ENCODE measurements at regions not wholly inside any gene's neighbourhood (a gene's known extent, or its start where the extent isn't known, plus 50 kb on each side); places are given as distances from the start of the nearest gene placed in this dataset.

- no peaks in the 10 kb centered on the region for H3K79me1 ChIP-seq (ENCODE audit: low read depth, low read length)
- H3K18ac ChIP-seq (ENCODE audit: low read length) = no peak overlapping the region
- no peak for DNase-seq (ENCODE audit: low spot score)
- no peak overlapping the region for H2BK12ac ChIP-seq (ENCODE audit: low read length)
- H3K27me3 ChIP-seq (ENCODE audit: control insufficient read depth in 3 of 3, insufficient read depth in 3 of 3, low read depth in 1 of 3, low read length in 3 of 3) = peaks cover 0 to 13% (median 0%) of the 10 kb centered on the region in 3 experiments
- no peak overlapping the region for H3K9ac ChIP-seq (ENCODE audit: low read depth, low read length, poor library complexity)
- no peak overlapping the region for H2AFZ ChIP-seq (ENCODE audit: low read length)
- no peak overlapping the region for H3K4me2 ChIP-seq (ENCODE audit: insufficient read depth, low read length, poor library complexity, severe bottlenecking)
- no peak overlapping the region for H4K8ac ChIP-seq (ENCODE audit: low read depth, low read length)
- no peak overlapping the region for H2BK5ac ChIP-seq (ENCODE audit: low read length)
- no peak overlapping the region for H3K27ac ChIP-seq (replicated peaks; ENCODE audit: low read length)
- no peak overlapping the region for H2BK15ac ChIP-seq (ENCODE audit: low read length)
- H3K14ac ChIP-seq (ENCODE audit: low read length) = no peak overlapping the region
- H3K4ac ChIP-seq (ENCODE audit: low read length) = no peak overlapping the region
- no peak overlapping the region for H3K23ac ChIP-seq (ENCODE audit: low read depth, low read length, poor library complexity)
- no peak overlapping the region for H3K4me3 ChIP-seq (ENCODE audit: low read length in 2 of 2)
- H3K36me3 ChIP-seq (replicated peaks in 1 of 2; ENCODE audit: control insufficient read depth in 2 of 2, insufficient read depth in 2 of 2, low read length in 2 of 2) = no peaks in the 10 kb centered on the region
- H3K9me3 ChIP-seq (replicated peaks in 1 of 2; ENCODE audit: control insufficient read depth in 2 of 2, insufficient read depth in 1 of 2, low read depth in 1 of 2, low read length in 2 of 2) = no peaks in the 10 kb centered on the region
- WGBS, 2 donors (ENCODE audit: extremely low coverage in 2 of 2, insufficient read length in 2 of 2, insufficient replicate concordance in 1 of 2) = no CpG with 5 or more reads among the region's 6 CpGs
- H2AK5ac ChIP-seq (ENCODE audit: low read depth, low read length) = no peak overlapping the region
- no peak overlapping the region for H4K91ac ChIP-seq (ENCODE audit: low read depth, low read length, poor library complexity)
- peaks cover 0 to 6% of the 10 kb centered on the region in 2 donors for H3K4me1 ChIP-seq (ENCODE audit: control insufficient read depth in 2 of 2, insufficient read depth in 1 of 2, low read depth in 1 of 2, low read length in 2 of 2)
- H2BK120ac ChIP-seq (ENCODE audit: low read depth, low read length) = no peak overlapping the region
These were observed 94.4 kb upstream of the VRK1 start for GRCh38 chr14:96702831-96703230.

- no peak overlapping the region for H2BK12ac ChIP-seq (ENCODE audit: low read length)
- H4K8ac ChIP-seq (ENCODE audit: low read depth, low read length) = no peak overlapping the region
- DNase-seq (ENCODE audit: low spot score) = no peak
- H3K23ac ChIP-seq (ENCODE audit: low read depth, low read length, poor library complexity) = no peak overlapping the region
- H3K4me3 ChIP-seq (ENCODE audit: low read length in 2 of 2) = no peak overlapping the region
- H3K4me1 ChIP-seq (ENCODE audit: control insufficient read depth in 2 of 2, insufficient read depth in 1 of 2, low read depth in 1 of 2, low read length in 2 of 2) = peaks cover 0 to 4% of the 10 kb centered on the region in 2 donors
- no peak overlapping the region for H2BK5ac ChIP-seq (ENCODE audit: low read length)
- H3K36me3 ChIP-seq (replicated peaks in 1 of 2; ENCODE audit: control insufficient read depth in 2 of 2, insufficient read depth in 2 of 2, low read length in 2 of 2) = no peaks in the 10 kb centered on the region
- no peak overlapping the region for H3K18ac ChIP-seq (ENCODE audit: low read length)
- no peak overlapping the region for H3K9ac ChIP-seq (ENCODE audit: low read depth, low read length, poor library complexity)
- H3K4me2 ChIP-seq (ENCODE audit: insufficient read depth, low read length, poor library complexity, severe bottlenecking) = no peak overlapping the region
- no peaks in the 10 kb centered on the region for H3K9me3 ChIP-seq (replicated peaks in 1 of 2; ENCODE audit: control insufficient read depth in 2 of 2, insufficient read depth in 1 of 2, low read depth in 1 of 2, low read length in 2 of 2)
- no peak overlapping the region for H4K91ac ChIP-seq (ENCODE audit: low read depth, low read length, poor library complexity)
- no peak overlapping the region for H3K4ac ChIP-seq (ENCODE audit: low read length)
- H2BK120ac ChIP-seq (ENCODE audit: low read depth, low read length) = no peak overlapping the region
- no peak overlapping the region for H3K27ac ChIP-seq (replicated peaks; ENCODE audit: low read length)
- no peak overlapping the region for H2AFZ ChIP-seq (ENCODE audit: low read length)
- WGBS, 2 donors (ENCODE audit: extremely low coverage in 2 of 2, insufficient read length in 2 of 2, insufficient replicate concordance in 1 of 2) = no CpG with 5 or more reads among the region's 10 CpGs
- no peak overlapping the region for H3K14ac ChIP-seq (ENCODE audit: low read length)
- no peaks in the 10 kb centered on the region for H3K79me1 ChIP-seq (ENCODE audit: low read depth, low read length)
- H3K27me3 ChIP-seq (ENCODE audit: control insufficient read depth in 3 of 3, insufficient read depth in 3 of 3, low read depth in 1 of 3, low read length in 3 of 3) = peaks cover 0 to 19% (median 3%) of the 10 kb centered on the region in 3 experiments
- H2BK15ac ChIP-seq (ENCODE audit: low read length) = no peak overlapping the region
- H2AK5ac ChIP-seq (ENCODE audit: low read depth, low read length) = no peak overlapping the region
These were observed 91.6 kb upstream of the VRK1 start for GRCh38 chr14:96705422-96706092.

- WGBS, 2 donors (ENCODE audit: extremely low coverage in 2 of 2, insufficient read length in 2 of 2, insufficient replicate concordance in 1 of 2) = no CpG with 5 or more reads among the region's 4 CpGs
- H3K4ac ChIP-seq (ENCODE audit: low read length) = no peak overlapping the region
- no peak overlapping the region for H3K4me3 ChIP-seq (ENCODE audit: low read length in 2 of 2)
- H2BK15ac ChIP-seq (ENCODE audit: low read length) = no peak overlapping the region
- H2AFZ ChIP-seq (ENCODE audit: low read length) = no peak overlapping the region
- no peak overlapping the region for H4K8ac ChIP-seq (ENCODE audit: low read depth, low read length)
- H3K4me2 ChIP-seq (ENCODE audit: insufficient read depth, low read length, poor library complexity, severe bottlenecking) = no peak overlapping the region
- H3K79me1 ChIP-seq (ENCODE audit: low read depth, low read length) = no peaks in the 10 kb centered on the region
- H3K27ac ChIP-seq (replicated peaks; ENCODE audit: low read length) = no peak overlapping the region
- no peak overlapping the region for H2AK5ac ChIP-seq (ENCODE audit: low read depth, low read length)
- H2BK5ac ChIP-seq (ENCODE audit: low read length) = no peak overlapping the region
- H3K9ac ChIP-seq (ENCODE audit: low read depth, low read length, poor library complexity) = no peak overlapping the region
- H3K23ac ChIP-seq (ENCODE audit: low read depth, low read length, poor library complexity) = no peak overlapping the region
- no peak overlapping the region for H4K91ac ChIP-seq (ENCODE audit: low read depth, low read length, poor library complexity)
- no peak overlapping the region for H2BK12ac ChIP-seq (ENCODE audit: low read length)
- H3K4me1 ChIP-seq (ENCODE audit: control insufficient read depth in 2 of 2, insufficient read depth in 1 of 2, low read depth in 1 of 2, low read length in 2 of 2) = peaks cover 0 to 6% of the 10 kb centered on the region in 2 donors
- H3K36me3 ChIP-seq (replicated peaks in 1 of 2; ENCODE audit: control insufficient read depth in 2 of 2, insufficient read depth in 2 of 2, low read length in 2 of 2) = no peaks in the 10 kb centered on the region
- H3K18ac ChIP-seq (ENCODE audit: low read length) = no peak overlapping the region
- H2BK120ac ChIP-seq (ENCODE audit: low read depth, low read length) = no peak overlapping the region
- peaks cover 0 to 22% (median 3%) of the 10 kb centered on the region in 3 experiments for H3K27me3 ChIP-seq (ENCODE audit: control insufficient read depth in 3 of 3, insufficient read depth in 3 of 3, low read depth in 1 of 3, low read length in 3 of 3)
- DNase-seq (ENCODE audit: low spot score) = no peak
- H3K14ac ChIP-seq (ENCODE audit: low read length) = no peak overlapping the region
- H3K9me3 ChIP-seq (replicated peaks in 1 of 2; ENCODE audit: control insufficient read depth in 2 of 2, insufficient read depth in 1 of 2, low read depth in 1 of 2, low read length in 2 of 2) = no peaks in the 10 kb centered on the region
These were observed 90.3 kb upstream of the VRK1 start for GRCh38 chr14:96706893-96707292.

DNA sequence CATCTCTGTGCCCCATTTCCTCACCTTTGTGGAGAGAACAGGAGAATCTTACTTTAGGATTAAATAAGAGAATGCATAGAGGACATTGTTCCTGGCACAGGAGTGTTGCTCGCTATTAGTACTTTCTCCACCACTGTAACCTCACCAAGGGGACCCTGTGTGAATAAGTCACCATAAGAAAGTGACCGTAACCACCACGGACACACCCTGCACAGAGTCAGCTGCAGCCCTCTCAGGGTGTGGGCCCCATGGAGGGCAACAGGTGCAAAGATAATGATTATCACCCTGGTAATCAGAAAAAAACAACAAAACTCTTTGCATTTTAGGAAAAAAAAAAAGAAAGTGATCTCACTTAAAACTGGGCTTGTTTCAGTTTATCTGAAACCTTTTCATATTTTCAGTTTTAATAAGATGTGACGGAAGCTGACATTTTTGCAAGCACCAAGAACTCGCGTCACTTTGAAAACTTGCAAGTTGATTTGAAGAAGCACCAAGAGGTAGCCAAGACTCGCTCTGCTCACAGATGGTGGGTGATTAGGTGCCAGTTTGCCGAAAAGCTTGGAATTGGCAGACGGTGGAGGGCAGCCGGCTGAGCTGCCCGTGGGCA lies 87.0 kb upstream of the VRK1 start:
- H3K36me3 ChIP-seq (replicated peaks in 1 of 2; ENCODE audit: control insufficient read depth in 2 of 2, insufficient read depth in 2 of 2, low read length in 2 of 2) = no peaks in the 10 kb centered on the region
- no peak overlapping the region for H3K4me2 ChIP-seq (ENCODE audit: insufficient read depth, low read length, poor library complexity, severe bottlenecking)
- H3K27ac ChIP-seq (replicated peaks; ENCODE audit: low read length) = no peak overlapping the region
- no peak overlapping the region for H2AFZ ChIP-seq (ENCODE audit: low read length)
- peaks cover 0 to 4% of the 10 kb centered on the region in 2 donors for H3K4me1 ChIP-seq (ENCODE audit: control insufficient read depth in 2 of 2, insufficient read depth in 1 of 2, low read depth in 1 of 2, low read length in 2 of 2)
- H2BK12ac ChIP-seq (ENCODE audit: low read length) = no peak overlapping the region
- no peaks in the 10 kb centered on the region for H3K9me3 ChIP-seq (replicated peaks in 1 of 2; ENCODE audit: control insufficient read depth in 2 of 2, insufficient read depth in 1 of 2, low read depth in 1 of 2, low read length in 2 of 2)
- H2BK5ac ChIP-seq (ENCODE audit: low read length) = no peak overlapping the region
- H3K4ac ChIP-seq (ENCODE audit: low read length) = no peak overlapping the region
- no peak overlapping the region for H3K9ac ChIP-seq (ENCODE audit: low read depth, low read length, poor library complexity)
- H3K18ac ChIP-seq (ENCODE audit: low read length) = peak overlapping the region; percentile 3
- peak overlapping the region; percentile 38 for H4K91ac ChIP-seq (ENCODE audit: low read depth, low read length, poor library complexity)
- H3K27me3 ChIP-seq (ENCODE audit: control insufficient read depth in 3 of 3, insufficient read depth in 3 of 3, low read depth in 1 of 3, low read length in 3 of 3) = peaks cover 0 to 28% (median 3%) of the 10 kb centered on the region in 3 experiments
- H3K79me1 ChIP-seq (ENCODE audit: low read depth, low read length) = no peaks in the 10 kb centered on the region
- no peak overlapping the region for H3K14ac ChIP-seq (ENCODE audit: low read length)
- WGBS, 2 donors (ENCODE audit: extremely low coverage in 2 of 2, insufficient read length in 2 of 2, insufficient replicate concordance in 1 of 2) = no CpG with 5 or more reads among the region's 11 CpGs
- H2BK15ac ChIP-seq (ENCODE audit: low read length) = no peak overlapping the region
- H2BK120ac ChIP-seq (ENCODE audit: low read depth, low read length) = no peak overlapping the region
- H2AK5ac ChIP-seq (ENCODE audit: low read depth, low read length) = no peak overlapping the region
- no peak overlapping the region for H4K8ac ChIP-seq (ENCODE audit: low read depth, low read length)
- H3K23ac ChIP-seq (ENCODE audit: low read depth, low read length, poor library complexity) = no peak overlapping the region
- no peak overlapping the region for H3K4me3 ChIP-seq (ENCODE audit: low read length in 2 of 2)
- no peak for DNase-seq (ENCODE audit: low spot score)

Measured in neuronal stem cell (in vitro differentiated cells).